ENCODE measurements at regions not wholly inside any gene's neighbourhood (a gene's known extent, or its start where the extent isn't known, plus 50 kb on each side); places are given as distances from the start of the nearest gene placed in this dataset.
"Not testable (repeated sequence)": the region's sequence is repeated elsewhere in the genome, so short reads cannot be mapped to it uniquely, and the experiment has no call there.

DNA sequence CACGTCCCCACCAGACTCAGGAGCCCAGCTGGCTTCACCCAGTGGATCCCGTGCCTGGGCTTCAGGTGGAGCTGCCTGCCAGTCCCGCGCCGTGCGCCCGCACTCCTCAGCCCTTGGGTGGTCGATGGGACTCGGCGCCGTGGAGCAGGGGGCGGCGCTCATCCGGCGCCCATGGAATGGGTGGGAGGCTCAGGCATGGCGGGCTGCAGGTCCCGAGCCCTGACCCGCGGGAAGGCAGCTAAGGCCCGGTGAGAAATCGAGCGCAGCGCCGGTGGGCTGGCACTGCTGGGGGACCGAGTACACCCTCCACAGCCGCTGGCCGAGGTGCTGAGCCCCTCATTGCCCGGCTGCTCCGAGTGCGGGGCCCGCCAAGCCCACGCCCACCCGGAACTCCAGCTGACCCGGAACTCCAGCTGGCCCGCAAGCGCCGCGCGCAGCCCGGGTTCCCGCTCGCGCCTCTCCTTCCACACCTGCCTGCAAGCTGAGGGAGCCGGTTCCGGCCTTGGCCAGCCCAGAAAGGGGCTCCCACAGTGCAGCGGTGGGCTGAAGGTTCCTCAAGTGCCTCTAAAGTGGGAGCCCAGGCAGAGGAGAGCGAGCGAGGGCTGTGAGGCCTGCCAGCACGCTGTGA, 1184.6 kb downstream of the PLA2G4A start:
- DNase-seq (ENCODE audit: low spot score): not testable (repeated sequence)

GRCh38 chr1:188017921-188018320, 1189.2 kb downstream of the PLA2G4A start:
- DNase-seq (ENCODE audit: low spot score): no peak

- no peak for DNase-seq (ENCODE audit: low spot score)
Measured at GRCh38 chr1:188022661-188023060, 1193.9 kb downstream of the PLA2G4A start.

- DNase-seq (ENCODE audit: low spot score): no peak
Measured at GRCh38 chr1:188023206-188023605, 1194.5 kb downstream of the PLA2G4A start.

DNA sequence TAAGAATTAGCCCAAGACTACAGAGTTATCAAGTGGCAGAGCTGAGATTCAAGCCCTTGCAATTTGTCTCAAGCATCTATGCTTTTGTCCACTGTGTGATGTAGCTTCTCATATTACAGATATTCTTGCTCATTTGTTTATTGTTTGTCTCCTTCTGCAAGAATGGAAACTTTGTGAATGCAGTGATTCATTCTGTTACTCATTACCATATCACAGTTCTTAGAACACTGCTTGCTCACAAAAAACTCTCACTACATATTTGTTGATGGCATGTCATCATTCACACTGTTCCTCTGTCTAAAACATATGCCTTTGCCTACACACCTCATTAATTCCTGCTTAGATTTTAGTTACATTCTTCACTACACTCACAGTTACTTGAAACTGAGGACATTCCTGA, 1198.9 kb downstream of the PLA2G4A start:
- no peak for DNase-seq (ENCODE audit: low spot score)

GRCh38 chr1:188037572-188037971, 1208.8 kb downstream of the PLA2G4A start:
- not testable (repeated sequence) for DNase-seq (ENCODE audit: low spot score)

DNA sequence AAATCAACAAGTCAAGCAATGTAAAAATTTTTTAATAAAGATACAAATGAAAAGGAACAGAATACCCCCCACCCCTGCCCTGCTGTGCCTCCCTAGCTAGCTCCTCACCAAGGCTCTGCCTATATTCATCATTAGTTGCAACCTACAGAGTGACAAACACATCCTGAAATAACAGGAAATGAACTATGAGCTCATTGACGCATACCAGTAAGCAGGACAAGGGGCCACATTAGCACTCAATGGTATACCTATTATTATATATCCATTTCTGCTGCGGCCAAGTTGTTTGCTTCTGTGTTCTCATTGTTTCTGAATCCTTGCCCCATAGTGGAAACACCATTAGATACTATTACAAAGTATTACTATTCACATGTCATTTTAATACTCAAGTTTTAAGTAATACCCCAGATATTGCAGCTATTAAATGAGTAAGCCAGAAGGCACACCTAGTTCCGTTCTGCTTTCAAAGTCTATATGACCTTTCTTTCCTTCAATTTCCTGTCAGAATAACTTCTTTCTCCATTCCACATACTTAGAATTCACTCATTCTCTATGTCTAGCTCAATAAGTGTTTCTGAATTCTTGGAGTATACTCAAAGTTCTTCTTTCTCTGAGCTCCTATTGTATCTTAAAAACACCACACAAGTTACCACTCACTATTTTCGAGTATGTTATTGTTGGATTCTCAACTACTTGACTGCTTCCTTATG, 1214.9 kb downstream of the PLA2G4A start:
- DNase-seq (ENCODE audit: low spot score): no peak

DNA sequence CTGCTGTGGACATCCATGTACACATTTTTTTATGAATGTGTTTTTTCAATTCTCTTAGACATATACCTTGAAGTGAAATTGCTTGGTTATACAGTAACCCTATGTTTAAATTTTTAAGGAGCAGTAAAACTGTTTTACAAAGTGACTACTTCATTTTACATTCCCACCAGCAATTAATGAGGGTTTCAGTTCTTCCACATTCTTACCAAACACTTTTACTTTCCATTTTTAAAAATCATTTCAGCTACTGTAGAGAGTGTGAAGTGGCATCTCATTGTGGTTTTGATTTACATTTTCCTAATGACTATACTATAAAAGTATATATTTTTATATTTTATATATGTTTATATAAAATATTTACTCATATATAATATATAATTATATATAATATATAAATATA, 1221.5 kb downstream of the PLA2G4A start:
- DNase-seq (ENCODE audit: low spot score): no peak

DNA sequence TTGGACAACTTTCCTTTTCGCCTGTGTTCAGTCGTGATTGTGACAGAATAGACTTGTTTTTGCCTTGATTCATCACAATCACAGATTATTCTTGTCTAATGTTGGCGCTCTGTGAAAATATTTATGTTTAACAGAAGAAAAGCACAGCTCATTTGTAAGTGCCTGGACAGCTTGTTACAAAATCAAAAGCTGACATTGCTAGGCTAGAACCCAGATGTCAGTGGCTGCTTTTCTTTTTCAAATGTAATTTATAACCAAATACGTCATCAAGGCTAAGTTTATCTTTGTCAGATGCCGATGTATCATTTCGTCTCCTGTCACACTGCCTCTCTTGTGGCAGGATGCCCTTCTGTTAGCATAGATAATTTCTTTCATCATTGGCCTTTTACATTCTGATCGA, 1227.3 kb downstream of the PLA2G4A start:
- DNase-seq (ENCODE audit: low spot score): no peak

DNA sequence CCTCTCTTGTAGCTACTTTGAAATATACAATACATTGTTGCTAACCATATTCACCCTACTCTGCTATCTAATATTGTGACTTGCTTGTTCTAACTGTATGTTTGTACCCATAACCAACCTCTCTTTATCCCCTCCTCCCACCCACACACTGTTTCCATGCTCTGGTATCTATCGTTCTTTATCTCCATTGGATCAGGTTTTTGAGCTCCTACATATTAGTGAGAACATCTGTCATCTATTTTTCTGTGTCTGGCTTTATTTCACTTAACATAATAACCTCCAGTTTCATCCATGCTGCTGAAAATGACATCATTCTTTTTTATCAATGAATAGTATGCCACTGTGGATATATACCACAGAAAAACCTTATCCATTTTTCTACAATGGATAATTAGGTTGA, 1230.1 kb downstream of the PLA2G4A start:
- no peak for DNase-seq (ENCODE audit: low spot score)

- no peak for DNase-seq (ENCODE audit: low spot score)
Measured at GRCh38 chr1:188061881-188062280, 1233.1 kb downstream of the PLA2G4A start.

DNA sequence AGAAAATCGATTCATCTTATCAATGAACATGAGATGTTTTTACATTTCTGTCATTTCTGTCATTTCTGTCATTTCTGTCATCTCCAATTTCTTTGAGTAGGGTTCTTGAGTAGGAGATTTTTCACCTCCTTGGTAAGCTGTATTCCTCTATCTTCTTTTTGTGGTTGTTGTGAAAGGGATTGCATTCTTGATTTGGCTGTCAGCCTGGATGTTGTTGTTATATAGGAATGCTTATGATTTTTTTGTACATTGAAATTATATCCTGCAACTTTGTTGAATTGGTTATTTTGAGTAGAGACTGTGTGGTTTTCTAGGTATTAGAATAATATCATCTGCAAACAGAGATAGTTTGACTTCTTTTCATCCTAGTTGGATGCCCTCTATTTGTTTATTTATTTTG, 1233.7 kb downstream of the PLA2G4A start:
- no peak for DNase-seq (ENCODE audit: low spot score)

GRCh38 chr1:188065917-188066316, 1237.2 kb downstream of the PLA2G4A start:
- no peak for DNase-seq (ENCODE audit: low spot score)

GRCh38 chr1:188070848-188071247, 1242.1 kb downstream of the PLA2G4A start:
- no peak for DNase-seq (ENCODE audit: low spot score)

DNA sequence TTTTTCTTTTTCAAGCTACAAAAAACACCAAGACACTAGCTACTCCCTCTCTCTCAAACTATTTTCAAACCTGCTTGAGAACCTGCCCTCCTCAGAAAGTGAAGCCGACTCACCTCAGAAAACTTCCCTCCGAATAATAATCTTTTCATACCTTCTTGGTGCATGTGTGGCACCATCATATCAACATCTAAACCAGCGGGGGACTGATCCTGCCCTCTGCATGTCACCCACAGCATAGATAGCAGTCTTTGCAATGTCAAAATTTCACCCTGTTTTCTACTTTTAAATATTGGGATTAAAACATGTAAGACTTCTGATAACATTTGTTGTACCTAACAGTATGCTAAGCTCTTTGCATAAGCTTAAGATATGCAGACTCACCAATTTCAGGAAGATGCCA, 1260.3 kb downstream of the PLA2G4A start:
- DNase-seq (ENCODE audit: low spot score): no peak

GRCh38 chr1:188089461-188089860, 1260.7 kb downstream of the PLA2G4A start:
- no peak for DNase-seq (ENCODE audit: low spot score)

- no peak for DNase-seq (ENCODE audit: low spot score)
Measured at GRCh38 chr1:188096521-188096920, 1267.8 kb downstream of the PLA2G4A start.

GRCh38 chr1:188117436-188117835, 1288.7 kb downstream of the PLA2G4A start:
- DNase-seq (ENCODE audit: low spot score): no peak

GRCh38 chr1:188122646-188123045, 1293.9 kb downstream of the PLA2G4A start:
- no peak for DNase-seq (ENCODE audit: low spot score)

GRCh38 chr1:188127507-188127906, 1298.8 kb downstream of the PLA2G4A start:
- no peak for DNase-seq (ENCODE audit: low spot score)

DNA sequence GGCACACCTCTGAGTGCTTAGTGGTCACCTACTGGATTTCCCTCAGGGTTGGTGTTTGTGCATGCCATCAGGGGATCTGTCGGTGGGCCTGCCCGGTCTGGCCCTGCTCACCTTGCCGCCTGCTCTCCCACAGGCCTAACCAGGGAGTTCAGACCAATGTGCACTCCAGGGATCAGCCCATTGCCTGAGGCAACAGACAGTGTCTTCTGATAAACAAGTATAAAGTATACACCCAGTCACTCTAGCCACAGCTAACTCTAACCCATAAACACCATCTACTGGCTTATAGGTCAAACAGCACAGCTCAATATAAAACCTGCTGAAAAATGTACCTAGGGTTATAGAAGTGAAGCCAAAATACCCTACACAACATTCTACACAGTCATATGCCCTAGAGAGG, 1300.0 kb downstream of the PLA2G4A start:
- DNase-seq (ENCODE audit: low spot score): no peak

DNA sequence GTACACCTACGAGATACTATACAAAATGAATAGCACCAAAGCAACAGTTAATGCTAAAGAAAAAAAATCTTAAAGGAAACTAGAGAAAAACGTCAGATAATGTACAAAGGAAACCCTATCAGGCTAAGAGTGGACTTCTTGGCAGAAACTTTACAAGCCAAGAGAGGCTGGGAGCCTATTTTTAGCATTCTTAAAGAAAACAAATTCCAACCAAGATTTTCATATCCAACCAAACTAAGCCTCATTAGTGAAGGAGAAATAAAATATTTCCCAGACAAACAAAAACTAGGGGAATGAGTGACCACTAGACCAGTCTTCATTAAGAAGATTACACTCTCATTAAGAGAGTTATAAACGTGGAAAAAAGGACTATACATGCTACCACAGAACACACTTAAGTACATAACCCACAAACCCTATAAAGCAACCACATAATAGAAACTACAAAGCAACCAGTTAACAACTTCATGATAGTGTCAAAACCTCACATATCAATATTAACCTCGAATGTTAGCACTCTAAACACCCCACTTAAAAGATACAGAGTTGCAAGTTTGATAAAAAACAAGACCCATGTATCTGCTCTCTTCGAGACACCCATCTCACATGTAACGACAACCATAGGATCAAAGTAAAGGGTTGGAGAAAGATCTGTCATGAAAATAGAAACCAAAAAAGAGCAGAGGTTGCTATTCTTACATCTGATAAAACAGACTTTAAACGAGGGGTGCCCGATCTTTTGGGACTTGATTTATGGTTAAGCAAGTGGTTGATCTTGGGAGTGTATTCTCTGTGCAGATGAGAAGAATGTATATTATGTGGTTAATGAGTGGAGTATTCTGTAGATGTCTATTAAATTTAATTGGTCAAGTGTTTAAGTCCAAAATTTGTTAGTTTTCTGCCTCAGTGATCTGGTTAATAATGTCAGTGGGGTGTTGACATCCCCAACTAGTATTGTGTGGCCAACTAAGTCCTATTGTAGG, 1301.4 kb downstream of the PLA2G4A start:
- DNase-seq (ENCODE audit: low spot score): no peak

Data from mesenteric fat pad (tissue), 1 donor.